Caco-2 (cell line): ENCODE measurements at regions not wholly inside any gene's neighbourhood (a gene's known extent, or its start where the extent isn't known, plus 50 kb on each side); places are given as distances from the start of the nearest gene placed in this dataset.

Source experiments
- BruUV-seq: library from RNA; stranded (reverse); fragments of 400-500 nt; replicated peaks from 2 replicates; lab custom pipeline; 2021; lab: Mats Ljungman, UMichigan
- CTCF ChIA-PET: fragments of 300-600 bp; sonication (Branson Sonifier 250); formaldehyde crosslinking; loops from one replicate; lab custom pipeline; 2022; ENCODE audit warnings: antibody characterized with exemption; lab: Charles Lee
- POLR2A ChIA-PET: fragments of 300-600 bp; sonication (Branson Sonifier 250); formaldehyde crosslinking; loops from one replicate; lab custom pipeline; 2022; ENCODE audit warnings: antibody characterized with exemption; lab: Charles Lee
- DNase-seq, 2 experiments: peaks; one replicate each; pipeline versions ENCODE4 v3.0.0 to v3.0.0-alpha.2; 2020 to 2022
- H3K27me3 ChIP-seq: replicated peaks from 2 replicates; pipeline ENCODE4 v1.6.0; 2011; ENCODE audit warnings: low read length; ENCODE audit not compliant: control insufficient read depth, insufficient read depth
- H3K36me3 ChIP-seq: 2 replicates; pipeline ENCODE4 v1.5.1; 2011; ENCODE audit warnings: low read length; ENCODE audit not compliant: control insufficient read depth, insufficient read depth
- H3K4me1 ChIP-seq: fragments of 250-450 bp; sonication (Bioruptor Pico); 2 replicates; pipeline ENCODE4 v1.5.1; 2020; ENCODE audit warnings: mild to moderate bottlenecking
- H3K4me3 ChIP-seq: 2 replicates; pipeline ENCODE4 v1.5.1; 2011; ENCODE audit warnings: low read depth, mild to moderate bottlenecking, control low read depth, low read length
- H3K9me3 ChIP-seq: fragments of 250-450 bp; sonication (Bioruptor Pico); 2 replicates; pipeline ENCODE4 v1.5.1; 2020; ENCODE audit warnings: mild to moderate bottlenecking, moderate library complexity
- H3K27ac Mint-ChIP-seq: one replicate; pipeline ENCODE4 v1.8.0; 2022; ENCODE audit warnings: mixed read lengths; ENCODE audit not compliant: unreplicated experiment
- H3K27me3 Mint-ChIP-seq: one replicate; pipeline ENCODE4 v1.8.0; 2022; ENCODE audit warnings: mixed read lengths; ENCODE audit not compliant: insufficient read depth, unreplicated experiment
- H3K36me3 Mint-ChIP-seq: one replicate; pipeline ENCODE4 v1.8.0; 2022; ENCODE audit warnings: mild to moderate bottlenecking, mixed read lengths; ENCODE audit not compliant: insufficient read depth, unreplicated experiment
- H3K4me1 Mint-ChIP-seq: one replicate; pipeline ENCODE4 v1.8.0; 2022; ENCODE audit warnings: low read depth, mixed read lengths; ENCODE audit not compliant: unreplicated experiment
- H3K4me3 Mint-ChIP-seq: one replicate; pipeline ENCODE4 v1.8.0; 2022; ENCODE audit warnings: mild to moderate bottlenecking, moderate library complexity, mixed read lengths; ENCODE audit not compliant: unreplicated experiment
- H3K9me3 Mint-ChIP-seq: one replicate; pipeline ENCODE4 v1.8.0; 2022; ENCODE audit warnings: mixed read lengths; ENCODE audit not compliant: unreplicated experiment
- CTCF ChIP-seq, 2 experiments: fragments of 200-600 bp in 1 of 2; IDR thresholded peaks; 1 replicate in 1 of 2; 2 replicates in 1 of 2; pipeline versions ENCODE4 v1.5.1 to v1.8.0; 2011 to 2022; ENCODE audit warnings: antibody characterized with exemption in 1 of 2, control low read depth in 1 of 2, inconsistent platforms in 1 of 2, low read depth in 1 of 2, low read length in 1 of 2, mild to moderate bottlenecking in 1 of 2, moderate library complexity in 1 of 2; ENCODE audit not compliant: insufficient read depth in 1 of 2, severe bottlenecking in 1 of 2, unreplicated experiment in 1 of 2
- intact Hi-C: fragments of 100-400 bp; cut with micrococcal nuclease; formaldehyde crosslinking; loops from one replicate; pipeline ENCODE4 v1.10.0; 2022; ENCODE audit not compliant: unreplicated experiment

- intact Hi-C loops = no loop called here
- H3K4me3 Mint-ChIP-seq = no peak overlapping the region
- no peak overlapping the region for H3K27ac Mint-ChIP-seq
- H3K36me3 Mint-ChIP-seq = no peaks in the 10 kb centered on the region
- Histone ChIP-seq H3K36me3 (no peaks in the 10 kb centered on the region), H3K27me3 (no peaks in the 10 kb centered on the region; the same call in 1 of the 2 replicates), H3K9me3 (peaks cover 4% of the 10 kb centered on the region; the same call in 1 of the 2 replicates), H3K4me3 (no peak overlapping the region), H3K4me1 (no peaks in the 10 kb centered on the region)
- no peaks in the 10 kb centered on the region for H3K9me3 Mint-ChIP-seq
- ChIA-PET POLR2A (no interaction called here), CTCF (no interaction called here)
- peaks cover 13% of the 10 kb centered on the region for H3K27me3 Mint-ChIP-seq
- no TSS peak for BruUV-seq
- TF ChIP-seq CTCF (IDR thresholded peaks at IDR 0.05; ENCODE audit: insufficient read depth in 1 of 2, low read depth in 1 of 2, low read length in 1 of 2, severe bottlenecking in 1 of 2, unreplicated experiment in 1 of 2) = no peak
- no peak for DNase-seq
- no peaks in the 10 kb centered on the region for H3K4me1 Mint-ChIP-seq
These were observed 195.2 kb upstream of the IPO5 start for GRCh38 chr13:97758317-97758716.

GRCh38 chr13:97761796-97762540, 191.5 kb upstream of the IPO5 start:
- H3K9me3 Mint-ChIP-seq = no peaks in the 10 kb centered on the region
- CTCF ChIA-PET = no interaction called here
- H3K4me1 Mint-ChIP-seq = no peaks in the 10 kb centered on the region

GRCh38 chr13:97766749-97767148, 186.7 kb upstream of the IPO5 start:
- H3K9me3 ChIP-seq = peaks cover 4% of the 10 kb centered on the region; the same call in 1 of the 2 replicates
- H3K9me3 Mint-ChIP-seq = no peaks in the 10 kb centered on the region
- peaks cover 6% of the 10 kb centered on the region for H3K27me3 Mint-ChIP-seq
- H3K36me3 ChIP-seq = no peaks in the 10 kb centered on the region
- DNase-seq = no peak
- H3K27ac Mint-ChIP-seq = no peak overlapping the region
- BruUV-seq = no TSS peak
- H3K36me3 Mint-ChIP-seq = no peaks in the 10 kb centered on the region
- H3K4me3 ChIP-seq = no peak overlapping the region
- no peak for TF ChIP-seq CTCF (IDR thresholded peaks at IDR 0.05; ENCODE audit: insufficient read depth in 1 of 2, low read depth in 1 of 2, low read length in 1 of 2, severe bottlenecking in 1 of 2, unreplicated experiment in 1 of 2)
- intact Hi-C loops = no loop called here
- POLR2A ChIA-PET = no interaction called here
- no peak overlapping the region for H3K4me3 Mint-ChIP-seq
- H3K4me1 ChIP-seq = no peaks in the 10 kb centered on the region
- H3K27me3 ChIP-seq = no peaks in the 10 kb centered on the region
- CTCF ChIA-PET = no interaction called here
- no peaks in the 10 kb centered on the region for H3K4me1 Mint-ChIP-seq

More at GRCh38 chr13:97761796-97762540, 191.5 kb upstream of the IPO5 start:
- TF ChIP-seq CTCF (IDR thresholded peaks at IDR 0.05; ENCODE audit: insufficient read depth in 1 of 2, low read depth in 1 of 2, low read length in 1 of 2, severe bottlenecking in 1 of 2, unreplicated experiment in 1 of 2) = no peak
- H3K27me3 ChIP-seq = no peaks in the 10 kb centered on the region
- POLR2A ChIA-PET = no interaction called here
- H3K36me3 ChIP-seq = no peaks in the 10 kb centered on the region
- H3K36me3 Mint-ChIP-seq = no peaks in the 10 kb centered on the region
- H3K4me3 Mint-ChIP-seq = no peak overlapping the region
- H3K4me3 ChIP-seq = no peak overlapping the region
- no peak for DNase-seq
- no peak overlapping the region for H3K27ac Mint-ChIP-seq
- intact Hi-C loops = no loop called here
- H3K27me3 Mint-ChIP-seq = peaks cover 5% of the 10 kb centered on the region
- no TSS peak for BruUV-seq
- peaks cover 4% of the 10 kb centered on the region; the same call in 1 of the 2 replicates for H3K9me3 ChIP-seq
- no peaks in the 10 kb centered on the region for H3K4me1 ChIP-seq
